OCI-LY7 (cell line): ENCODE measurements at regions not wholly inside any gene's neighbourhood (a gene's known extent, or its start where the extent isn't known, plus 50 kb on each side); places are given as distances from the start of the nearest gene placed in this dataset.

Source experiments
- EZH2phosphoT487 ChIP-seq: fragments of 200-600 bp; sonication (generic); IDR thresholded peaks from 2 replicates; pipeline ENCODE4 v1.6.1; 2018; ENCODE audit warnings: low read depth, borderline replicate concordance, mild to moderate bottlenecking, mixed run types, antibody characterized with exemption, low read length, moderate library complexity, mixed read lengths
- TF ChIP-seq, protein P1 (sequence below): fragments of 200-600 bp; sonication (generic); conservative IDR thresholded peaks from 2 replicates; pipeline ENCODE4 v1.5.1; 2014; ENCODE audit warnings: mild to moderate bottlenecking, antibody characterized with exemption, low read length, moderate library complexity, mixed read lengths

DNA sequence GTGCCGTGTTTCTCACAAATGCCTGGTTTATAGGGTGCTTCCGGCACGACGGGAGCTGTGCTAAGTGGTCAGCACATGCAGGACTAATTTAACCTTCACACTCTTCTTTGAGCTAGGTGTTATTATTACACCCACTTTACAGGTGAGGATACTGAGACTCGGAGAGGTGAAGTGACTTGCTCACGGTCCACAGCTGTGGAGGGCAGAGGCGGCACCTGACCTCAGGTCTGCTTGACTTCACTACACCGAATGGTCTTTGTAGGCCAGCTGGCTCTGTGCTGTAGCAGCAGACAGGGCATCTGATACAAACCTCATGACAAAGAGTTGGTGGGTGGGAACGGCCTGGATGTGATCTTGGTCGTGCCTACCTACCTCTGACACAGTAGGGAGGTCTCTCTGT lies 102.0 kb upstream of the BOD1 start:
- TF ChIP-seq EZH2phosphoT487: no peak
- TF ChIP-seq, protein P1, sequence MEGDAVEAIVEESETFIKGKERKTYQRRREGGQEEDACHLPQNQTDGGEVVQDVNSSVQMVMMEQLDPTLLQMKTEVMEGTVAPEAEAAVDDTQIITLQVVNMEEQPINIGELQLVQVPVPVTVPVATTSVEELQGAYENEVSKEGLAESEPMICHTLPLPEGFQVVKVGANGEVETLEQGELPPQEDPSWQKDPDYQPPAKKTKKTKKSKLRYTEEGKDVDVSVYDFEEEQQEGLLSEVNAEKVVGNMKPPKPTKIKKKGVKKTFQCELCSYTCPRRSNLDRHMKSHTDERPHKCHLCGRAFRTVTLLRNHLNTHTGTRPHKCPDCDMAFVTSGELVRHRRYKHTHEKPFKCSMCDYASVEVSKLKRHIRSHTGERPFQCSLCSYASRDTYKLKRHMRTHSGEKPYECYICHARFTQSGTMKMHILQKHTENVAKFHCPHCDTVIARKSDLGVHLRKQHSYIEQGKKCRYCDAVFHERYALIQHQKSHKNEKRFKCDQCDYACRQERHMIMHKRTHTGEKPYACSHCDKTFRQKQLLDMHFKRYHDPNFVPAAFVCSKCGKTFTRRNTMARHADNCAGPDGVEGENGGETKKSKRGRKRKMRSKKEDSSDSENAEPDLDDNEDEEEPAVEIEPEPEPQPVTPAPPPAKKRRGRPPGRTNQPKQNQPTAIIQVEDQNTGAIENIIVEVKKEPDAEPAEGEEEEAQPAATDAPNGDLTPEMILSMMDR: no peak
